Smooth muscle cell (in vitro differentiated cells): ENCODE measurements at regions not wholly inside any gene's neighbourhood (a gene's known extent, or its start where the extent isn't known, plus 50 kb on each side); places are given as distances from the start of the nearest gene placed in this dataset.
"Not testable (repeated sequence)": the region's sequence is repeated elsewhere in the genome, so short reads cannot be mapped to it uniquely, and the experiment has no call there.

Experiments used
- DNase-seq: peaks from one replicate; lab custom pipeline; 2025; ENCODE audit not compliant: unreplicated experiment; lab: John Stamatoyannopoulos, UW
- H2AFZ ChIP-seq: fragments of 200-600 bp; sonication (generic); 2 replicates; pipeline ENCODE4 v1.6.0; 2016; ENCODE audit warnings: antibody characterized with exemption, low read depth, mild to moderate bottlenecking
- H3F3A ChIP-seq: fragments of 200-600 bp; sonication (generic); 2 replicates; pipeline ENCODE4 v1.6.0; 2017; ENCODE audit warnings: antibody characterized with exemption, low read depth
- H3K27ac ChIP-seq: fragments of 200-600 bp; sonication (generic); 2 replicates; pipeline ENCODE4 v1.5.1; 2016; ENCODE audit warnings: low read depth, mild to moderate bottlenecking
- H3K27me3 ChIP-seq: fragments of 200-600 bp; sonication (generic); 2 replicates; pipeline ENCODE4 v1.6.1; 2016; ENCODE audit warnings: low read depth, mild to moderate bottlenecking
- H3K36me3 ChIP-seq: fragments of 200-600 bp; sonication (generic); 2 replicates; pipeline ENCODE4 v1.5.1; 2016; ENCODE audit warnings: low read depth
- H3K4me1 ChIP-seq: fragments of 200-600 bp; sonication (generic); 2 replicates; pipeline ENCODE4 v1.5.1; 2016; ENCODE audit warnings: low read depth
- H3K4me2 ChIP-seq: fragments of 200-600 bp; sonication (generic); 2 replicates; pipeline ENCODE4 v1.6.0; 2016; ENCODE audit warnings: mild to moderate bottlenecking
- H3K4me3 ChIP-seq: fragments of 200-600 bp; sonication (generic); 2 replicates; pipeline ENCODE4 v1.5.1; 2016; ENCODE audit warnings: mild to moderate bottlenecking
- H3K79me2 ChIP-seq: fragments of 200-600 bp; sonication (generic); 2 replicates; pipeline ENCODE4 v1.6.0; 2016; ENCODE audit warnings: low read depth, mild to moderate bottlenecking
- H3K9ac ChIP-seq: fragments of 200-600 bp; sonication (generic); 2 replicates; pipeline ENCODE4 v1.6.0; 2016; ENCODE audit warnings: low read depth
- H3K9me3 ChIP-seq: fragments of 200-600 bp; sonication (generic); replicated peaks from 2 replicates; pipeline ENCODE4 v1.5.1; 2016; ENCODE audit warnings: low read depth
- H4K20me1 ChIP-seq: fragments of 200-600 bp; sonication (generic); 2 replicates; pipeline ENCODE4 v1.6.0; 2016; ENCODE audit warnings: low read depth
- WGBS: methylation state at CpG from one replicate; pipeline ENCODE4 v1.1.7; 2016; ENCODE audit warnings: low lambda C conversion rate; 5-methylcytosine and 5-hydroxymethylcytosine counted together
- TF ChIP-seq, protein P1 (sequence below): fragments of 200-600 bp; sonication (generic); IDR thresholded peaks from 2 replicates; pipeline ENCODE4 v1.5.1; 2017; ENCODE audit warnings: borderline replicate concordance, mild to moderate bottlenecking, antibody characterized with exemption; ENCODE audit not compliant: insufficient read depth, poor library complexity, severe bottlenecking

DNA sequence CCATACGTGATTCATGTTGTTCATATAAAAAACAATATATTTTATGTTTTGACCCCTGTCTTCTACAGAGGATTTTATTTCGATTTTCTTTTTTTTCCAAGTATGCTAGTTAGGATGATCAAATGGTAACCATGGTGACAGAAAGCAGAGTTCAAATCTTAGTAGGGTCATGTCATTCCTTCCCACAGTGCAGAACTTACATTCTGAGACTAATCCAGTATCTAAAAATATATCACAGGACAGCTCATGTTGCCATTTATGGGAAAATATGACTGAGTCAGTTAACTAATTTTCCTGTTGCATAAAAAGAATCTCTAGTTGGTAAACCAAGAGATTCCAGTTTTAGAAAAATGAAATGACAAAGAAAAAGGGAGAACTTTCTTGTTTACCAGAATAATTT lies 209.5 kb downstream of the PARM1 start:
- no peaks in the 10 kb centered on the region for H3K36me3 ChIP-seq
- peak overlapping the region; percentile 96 for H3K27ac ChIP-seq
- peak overlapping the region; percentile 58 for H3K4me2 ChIP-seq
- H3K27me3 ChIP-seq, result no peaks in the 10 kb centered on the region
- H3F3A ChIP-seq, result no peaks in the 10 kb centered on the region
- no peaks in the 10 kb centered on the region for H3K79me2 ChIP-seq
- H3K4me1 ChIP-seq, result no peaks in the 10 kb centered on the region
- H3K4me3 ChIP-seq, result no peak overlapping the region
- peak overlapping the region; percentile 82 for H3K9ac ChIP-seq
- H2AFZ ChIP-seq, result no peak overlapping the region
- TF ChIP-seq, protein P1, sequence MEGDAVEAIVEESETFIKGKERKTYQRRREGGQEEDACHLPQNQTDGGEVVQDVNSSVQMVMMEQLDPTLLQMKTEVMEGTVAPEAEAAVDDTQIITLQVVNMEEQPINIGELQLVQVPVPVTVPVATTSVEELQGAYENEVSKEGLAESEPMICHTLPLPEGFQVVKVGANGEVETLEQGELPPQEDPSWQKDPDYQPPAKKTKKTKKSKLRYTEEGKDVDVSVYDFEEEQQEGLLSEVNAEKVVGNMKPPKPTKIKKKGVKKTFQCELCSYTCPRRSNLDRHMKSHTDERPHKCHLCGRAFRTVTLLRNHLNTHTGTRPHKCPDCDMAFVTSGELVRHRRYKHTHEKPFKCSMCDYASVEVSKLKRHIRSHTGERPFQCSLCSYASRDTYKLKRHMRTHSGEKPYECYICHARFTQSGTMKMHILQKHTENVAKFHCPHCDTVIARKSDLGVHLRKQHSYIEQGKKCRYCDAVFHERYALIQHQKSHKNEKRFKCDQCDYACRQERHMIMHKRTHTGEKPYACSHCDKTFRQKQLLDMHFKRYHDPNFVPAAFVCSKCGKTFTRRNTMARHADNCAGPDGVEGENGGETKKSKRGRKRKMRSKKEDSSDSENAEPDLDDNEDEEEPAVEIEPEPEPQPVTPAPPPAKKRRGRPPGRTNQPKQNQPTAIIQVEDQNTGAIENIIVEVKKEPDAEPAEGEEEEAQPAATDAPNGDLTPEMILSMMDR, result no peak
- no peak for DNase-seq
- H4K20me1 ChIP-seq, result no peaks in the 10 kb centered on the region
- WGBS, result 74% methylated on average over 2 of the region's 2 CpGs
- H3K9me3 ChIP-seq, result no peaks in the 10 kb centered on the region

DNA sequence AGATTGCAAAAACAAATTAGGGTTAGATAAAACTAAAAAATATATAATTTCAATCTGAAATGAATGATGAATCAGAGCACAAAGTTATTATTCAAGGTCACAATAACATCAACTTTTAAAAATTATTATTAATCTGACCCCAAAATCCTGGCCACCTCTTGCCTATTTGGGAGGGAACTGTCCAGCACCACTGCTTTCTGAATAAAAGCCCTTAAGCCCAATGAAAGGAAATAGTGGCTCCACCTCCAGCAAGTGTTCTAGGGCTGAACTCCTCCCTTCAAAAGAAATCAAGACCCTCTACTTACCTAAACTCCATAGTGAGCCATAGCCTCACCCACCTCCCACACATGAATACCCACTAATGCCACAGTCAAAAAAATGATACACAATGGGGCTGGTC lies 208.2 kb downstream of the PARM1 start:
- TF ChIP-seq, protein P1, result no peak

DNA sequence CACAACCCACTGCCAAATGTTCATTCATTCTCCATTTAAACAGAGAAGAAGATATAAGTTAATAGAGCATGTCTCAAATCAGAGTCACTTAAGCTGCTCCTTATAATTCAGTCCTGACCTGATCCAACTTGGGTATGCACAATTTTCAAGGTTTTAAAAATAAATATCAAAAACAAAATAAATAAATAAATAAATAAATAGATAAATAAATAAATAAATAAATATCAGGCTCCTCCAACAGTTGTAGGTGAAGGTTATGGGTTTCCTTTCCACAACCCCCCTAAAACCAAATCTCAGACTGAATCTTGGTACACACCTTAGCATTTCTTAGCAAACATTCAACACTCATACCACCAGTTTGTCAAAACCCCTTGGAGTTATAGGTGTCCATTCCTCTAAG lies 204.4 kb downstream of the PARM1 start:
- H2AFZ ChIP-seq, result no peak overlapping the region
- H3K9me3 ChIP-seq, result no peaks in the 10 kb centered on the region
- H3K4me1 ChIP-seq, result no peaks in the 10 kb centered on the region
- no peak for DNase-seq
- no peak overlapping the region for H3K27ac ChIP-seq
- no peaks in the 10 kb centered on the region for H3K36me3 ChIP-seq
- no peaks in the 10 kb centered on the region for H3K27me3 ChIP-seq
- TF ChIP-seq, protein P1, result no peak
- no peaks in the 10 kb centered on the region for H4K20me1 ChIP-seq
- H3K4me3 ChIP-seq, result no peak overlapping the region
- H3F3A ChIP-seq, result no peaks in the 10 kb centered on the region
- H3K4me2 ChIP-seq, result no peak overlapping the region
- no peak overlapping the region for H3K9ac ChIP-seq
- no peaks in the 10 kb centered on the region for H3K79me2 ChIP-seq

More for the DNA sequence above, 208.2 kb downstream of the PARM1 start:
- H3K4me1 ChIP-seq, result no peaks in the 10 kb centered on the region
- H4K20me1 ChIP-seq, result no peaks in the 10 kb centered on the region
- no peak overlapping the region for H3K4me3 ChIP-seq
- DNase-seq, result no peak
- H3K36me3 ChIP-seq, result no peaks in the 10 kb centered on the region
- no peaks in the 10 kb centered on the region for H3K9me3 ChIP-seq
- H2AFZ ChIP-seq, result no peak overlapping the region
- H3K79me2 ChIP-seq, result no peaks in the 10 kb centered on the region
- no peak overlapping the region for H3K27ac ChIP-seq
- no peak overlapping the region for H3K4me2 ChIP-seq
- no peaks in the 10 kb centered on the region for H3F3A ChIP-seq
- H3K27me3 ChIP-seq, result no peaks in the 10 kb centered on the region
- no peak overlapping the region for H3K9ac ChIP-seq

DNA sequence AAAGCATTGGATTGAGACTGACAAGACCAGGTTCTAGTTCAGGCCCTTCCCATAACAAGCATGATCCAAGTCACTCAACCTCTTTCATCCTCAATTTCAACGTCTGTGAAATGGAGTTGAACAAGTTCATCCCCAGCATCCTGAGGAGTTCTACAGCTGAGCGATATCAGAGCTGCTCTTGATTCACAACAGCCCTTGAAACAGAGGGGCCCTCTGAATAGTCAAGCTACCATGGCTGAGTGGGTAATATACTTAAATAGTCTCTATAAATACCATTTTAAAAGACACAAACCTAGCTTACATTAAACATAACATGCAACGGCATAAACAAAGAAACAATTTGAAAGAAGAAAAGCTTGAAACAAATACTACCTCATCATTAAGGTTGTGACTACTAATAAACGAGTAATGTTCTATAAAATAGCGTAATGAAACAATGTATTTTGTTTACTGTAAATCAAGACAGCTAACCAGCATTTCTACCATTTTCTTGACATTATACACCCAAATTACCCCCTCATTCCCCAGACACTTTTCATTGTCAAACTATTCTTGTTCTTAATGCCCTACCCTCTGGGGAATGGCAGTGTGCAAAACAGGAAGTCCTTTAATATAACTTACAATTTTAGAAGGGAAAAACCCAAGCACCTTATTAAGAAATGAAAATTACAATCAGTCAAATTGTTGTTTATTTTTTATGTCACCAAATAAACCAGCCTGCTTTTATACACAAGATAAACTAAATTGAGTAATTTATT lies 202.3 kb downstream of the PARM1 start:
- TF ChIP-seq, protein P1, result no peak
- Histone ChIP-seq H3K9ac (no peak overlapping the region), H3K27ac (no peak overlapping the region), H3K79me2 (no peaks in the 10 kb centered on the region), H3K4me3 (no peak overlapping the region), H4K20me1 (no peaks in the 10 kb centered on the region), H3K36me3 (no peaks in the 10 kb centered on the region), H3K9me3 (no peaks in the 10 kb centered on the region), H3K4me1 (no peaks in the 10 kb centered on the region), H3K27me3 (no peaks in the 10 kb centered on the region), H3F3A (no peaks in the 10 kb centered on the region), H3K4me2 (no peak overlapping the region), H2AFZ (no peak overlapping the region)
- no peak for DNase-seq
- 81% methylated on average over 5 of the region's 5 CpGs for WGBS

DNA sequence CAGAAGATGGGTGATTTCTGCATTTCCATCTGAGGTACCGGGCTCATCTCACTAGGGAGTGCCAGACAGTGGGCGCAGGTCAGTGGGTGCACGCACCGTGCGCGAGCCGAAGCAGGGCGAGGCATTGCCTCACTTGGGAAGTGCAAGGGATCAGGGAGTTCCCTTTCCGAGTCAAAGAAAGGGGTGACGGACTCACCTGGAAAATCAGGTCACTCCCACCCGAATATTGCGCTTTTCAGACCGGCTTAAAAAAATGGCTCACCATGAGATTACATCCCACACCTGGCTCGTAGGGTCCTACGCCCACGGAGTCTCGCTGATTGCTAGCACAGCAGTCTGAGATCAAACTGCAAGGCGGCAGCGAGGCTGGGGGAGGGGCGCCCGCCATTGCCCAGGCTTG lies 194.0 kb downstream of the PARM1 start:
- 66% methylated on average over 14 of the region's 21 CpGs for WGBS
- not testable (repeated sequence) for H3K9me3 ChIP-seq, H3K36me3 ChIP-seq, H3K9ac ChIP-seq, H3K4me1 ChIP-seq, H3K79me2 ChIP-seq, H3F3A ChIP-seq, H4K20me1 ChIP-seq, H3K27me3 ChIP-seq, H3K27ac ChIP-seq, DNase-seq
- Histone ChIP-seq H2AFZ (peak overlapping the region; percentile 67), H3K4me2 (peak overlapping the region; percentile 47), H3K4me3 (peak overlapping the region; percentile 34)
